ENCODE measurements at regions not wholly inside any gene's neighbourhood (a gene's known extent, or its start where the extent isn't known, plus 50 kb on each side); places are given as distances from the start of the nearest gene placed in this dataset.

DNA sequence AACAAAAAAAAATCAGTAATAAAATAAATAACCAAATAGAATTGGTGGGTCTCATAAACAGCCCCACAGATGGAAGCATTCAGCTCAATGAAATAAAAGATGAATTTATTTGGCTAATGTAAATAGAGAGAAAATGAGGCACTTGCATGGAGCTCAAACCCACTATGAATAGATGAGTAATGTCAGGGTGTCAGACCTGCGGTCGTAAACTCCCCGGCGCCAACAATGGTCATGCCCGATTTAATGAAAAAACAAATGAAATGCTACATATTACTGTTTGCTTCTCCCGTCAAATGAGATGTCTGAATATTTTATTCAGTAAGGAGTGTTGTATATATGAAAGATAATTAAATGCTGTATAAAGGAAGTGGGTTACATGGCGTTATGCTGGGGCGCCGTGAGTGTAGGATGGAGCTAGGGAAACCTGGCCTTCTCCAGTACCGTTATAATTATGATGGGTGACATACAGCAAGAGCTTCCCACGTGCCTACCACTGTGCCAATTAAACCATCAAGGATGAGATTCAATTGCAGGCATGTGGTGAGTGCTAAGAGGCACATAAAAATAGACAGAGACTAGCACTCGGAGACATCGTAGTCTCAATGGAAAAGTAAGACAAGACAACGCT, 648.1 kb downstream of the BCL11B start:
- no peaks in the 10 kb centered on the region for H3K27me3 ChIP-seq (ENCODE audit: insufficient read depth, poor library complexity, severe bottlenecking)
- no peaks in the 10 kb centered on the region for H3K36me3 ChIP-seq (ENCODE audit: low read depth)
- TF ChIP-seq, protein P1, sequence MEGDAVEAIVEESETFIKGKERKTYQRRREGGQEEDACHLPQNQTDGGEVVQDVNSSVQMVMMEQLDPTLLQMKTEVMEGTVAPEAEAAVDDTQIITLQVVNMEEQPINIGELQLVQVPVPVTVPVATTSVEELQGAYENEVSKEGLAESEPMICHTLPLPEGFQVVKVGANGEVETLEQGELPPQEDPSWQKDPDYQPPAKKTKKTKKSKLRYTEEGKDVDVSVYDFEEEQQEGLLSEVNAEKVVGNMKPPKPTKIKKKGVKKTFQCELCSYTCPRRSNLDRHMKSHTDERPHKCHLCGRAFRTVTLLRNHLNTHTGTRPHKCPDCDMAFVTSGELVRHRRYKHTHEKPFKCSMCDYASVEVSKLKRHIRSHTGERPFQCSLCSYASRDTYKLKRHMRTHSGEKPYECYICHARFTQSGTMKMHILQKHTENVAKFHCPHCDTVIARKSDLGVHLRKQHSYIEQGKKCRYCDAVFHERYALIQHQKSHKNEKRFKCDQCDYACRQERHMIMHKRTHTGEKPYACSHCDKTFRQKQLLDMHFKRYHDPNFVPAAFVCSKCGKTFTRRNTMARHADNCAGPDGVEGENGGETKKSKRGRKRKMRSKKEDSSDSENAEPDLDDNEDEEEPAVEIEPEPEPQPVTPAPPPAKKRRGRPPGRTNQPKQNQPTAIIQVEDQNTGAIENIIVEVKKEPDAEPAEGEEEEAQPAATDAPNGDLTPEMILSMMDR (IDR thresholded peaks at IDR 0.05; ENCODE audit: poor library complexity, severe bottlenecking) = no peak
- H3K9me3 ChIP-seq (ENCODE audit: severe bottlenecking) = no peaks in the 10 kb centered on the region
- no peak overlapping the region for H3K4me3 ChIP-seq (ENCODE audit: severe bottlenecking)
- no peak overlapping the region for H3K27ac ChIP-seq (ENCODE audit: poor library complexity, severe bottlenecking)
- peaks cover 18% of the 10 kb centered on the region for H3K4me1 ChIP-seq (ENCODE audit: insufficient read depth, poor library complexity, severe bottlenecking)
- ATAC-seq (ENCODE audit: low read depth) (no peak), DNase-seq (ENCODE audit: low spot score) (no peak)

DNA sequence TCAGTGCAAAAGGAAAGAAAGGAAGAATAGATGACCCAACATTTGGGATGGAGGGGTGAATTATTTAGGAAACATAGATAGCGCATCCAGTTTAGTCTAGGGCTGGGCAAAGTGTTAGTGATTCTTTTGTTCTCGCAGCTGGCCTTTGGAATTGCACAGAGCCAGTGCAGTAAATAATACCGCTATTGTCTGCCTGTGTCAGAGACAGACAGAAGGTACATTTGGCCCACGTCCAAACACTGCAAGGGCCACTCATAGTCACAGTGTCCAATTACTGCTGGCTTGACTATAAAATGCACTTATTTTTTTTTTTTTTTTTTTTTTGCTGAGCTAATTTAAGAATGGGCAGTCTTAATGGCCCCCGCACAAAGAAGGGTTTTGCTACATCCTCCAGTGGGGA, 638.6 kb downstream of the BCL11B start:
- no peak overlapping the region for H3K4me3 ChIP-seq (ENCODE audit: severe bottlenecking)
- H3K9me3 ChIP-seq (ENCODE audit: severe bottlenecking) = no peaks in the 10 kb centered on the region
- H3K36me3 ChIP-seq (ENCODE audit: low read depth) = no peaks in the 10 kb centered on the region
- peaks cover 2% of the 10 kb centered on the region for H3K4me1 ChIP-seq (ENCODE audit: insufficient read depth, poor library complexity, severe bottlenecking)
- ATAC-seq (ENCODE audit: low read depth) = peak; percentile 69; the same call in 2 of the 3 replicates
- TF ChIP-seq, protein P1 (IDR thresholded peaks at IDR 0.05; ENCODE audit: poor library complexity, severe bottlenecking) = no peak
- DNase-seq (ENCODE audit: low spot score) = no peak
- H3K27me3 ChIP-seq (ENCODE audit: insufficient read depth, poor library complexity, severe bottlenecking) = no peaks in the 10 kb centered on the region
- H3K27ac ChIP-seq (ENCODE audit: poor library complexity, severe bottlenecking) = no peak overlapping the region

DNA sequence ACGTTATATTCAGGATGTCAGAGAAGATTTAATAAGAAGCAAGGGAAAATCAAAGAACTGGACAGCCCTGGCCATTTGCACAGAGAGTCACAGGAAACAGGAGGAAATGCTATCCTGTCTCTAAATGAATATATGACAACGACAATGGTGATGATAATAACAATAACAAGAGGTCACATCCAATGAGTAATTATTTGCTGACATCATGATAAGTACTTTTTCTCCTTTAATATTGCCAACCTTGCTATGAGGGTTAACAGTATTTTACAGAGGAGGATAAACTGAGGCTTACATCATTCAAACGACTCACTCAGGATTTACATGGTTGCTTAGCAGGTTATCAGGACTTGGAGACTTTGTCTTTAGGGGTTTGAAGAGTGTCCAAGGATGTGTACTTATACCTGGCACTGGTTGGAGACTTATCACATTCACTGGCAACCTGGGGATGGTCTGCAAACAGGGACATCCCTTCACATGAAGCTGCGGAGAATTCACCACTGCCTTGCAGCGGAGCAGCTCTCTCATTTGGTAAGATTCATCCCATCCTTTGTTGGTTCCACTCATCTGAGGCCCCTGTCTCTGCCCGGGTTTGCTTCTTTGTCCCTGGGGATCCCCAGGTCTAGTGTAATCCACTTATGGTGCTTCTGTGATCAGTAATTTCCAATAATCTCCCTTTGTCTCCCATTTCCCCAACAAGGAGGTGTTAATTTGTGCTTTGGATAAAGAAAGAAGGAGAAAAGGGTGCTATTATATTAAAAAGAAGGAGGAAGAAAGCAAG, 637.8 kb downstream of the BCL11B start:
- no peak for DNase-seq (ENCODE audit: low spot score)
- Histone ChIP-seq H3K27ac (ENCODE audit: poor library complexity, severe bottlenecking) (no peak overlapping the region), H3K9me3 (ENCODE audit: severe bottlenecking) (no peaks in the 10 kb centered on the region), H3K36me3 (ENCODE audit: low read depth) (no peaks in the 10 kb centered on the region), H3K4me1 (ENCODE audit: insufficient read depth, poor library complexity, severe bottlenecking) (peaks cover 2% of the 10 kb centered on the region), H3K27me3 (ENCODE audit: insufficient read depth, poor library complexity, severe bottlenecking) (no peaks in the 10 kb centered on the region), H3K4me3 (ENCODE audit: severe bottlenecking) (no peak overlapping the region)
- TF ChIP-seq, protein P1 (IDR thresholded peaks at IDR 0.05; ENCODE audit: poor library complexity, severe bottlenecking) = no peak
- no peak for ATAC-seq (ENCODE audit: low read depth)

DNA sequence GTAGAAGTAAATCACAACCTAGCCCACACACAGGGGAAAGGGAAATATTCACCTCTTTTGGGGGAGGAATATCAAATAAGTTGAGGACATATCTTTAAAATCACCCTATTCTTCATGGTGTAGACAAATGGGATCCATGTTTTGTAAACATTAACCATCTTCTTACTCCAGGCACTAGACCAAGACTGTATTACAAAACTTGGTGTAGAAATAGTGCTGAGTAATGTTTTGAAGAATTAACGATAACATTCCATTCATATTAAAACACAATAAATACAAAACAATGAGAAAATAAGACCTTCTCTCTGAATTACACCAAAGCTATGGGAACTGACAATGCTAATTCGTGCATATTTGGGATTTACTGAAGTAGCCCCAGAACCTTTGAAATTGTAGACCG, 633.6 kb downstream of the BCL11B start:
- Histone ChIP-seq H3K27ac (ENCODE audit: poor library complexity, severe bottlenecking) (no peak overlapping the region), H3K9me3 (ENCODE audit: severe bottlenecking) (no peaks in the 10 kb centered on the region), H3K27me3 (ENCODE audit: insufficient read depth, poor library complexity, severe bottlenecking) (no peaks in the 10 kb centered on the region), H3K4me3 (ENCODE audit: severe bottlenecking) (no peak overlapping the region), H3K4me1 (ENCODE audit: insufficient read depth, poor library complexity, severe bottlenecking) (no peaks in the 10 kb centered on the region), H3K36me3 (ENCODE audit: low read depth) (no peaks in the 10 kb centered on the region)
- DNase-seq (ENCODE audit: low spot score) = no peak
- TF ChIP-seq, protein P1 (IDR thresholded peaks at IDR 0.05; ENCODE audit: poor library complexity, severe bottlenecking) = no peak
- no peak for ATAC-seq (ENCODE audit: low read depth)

DNA sequence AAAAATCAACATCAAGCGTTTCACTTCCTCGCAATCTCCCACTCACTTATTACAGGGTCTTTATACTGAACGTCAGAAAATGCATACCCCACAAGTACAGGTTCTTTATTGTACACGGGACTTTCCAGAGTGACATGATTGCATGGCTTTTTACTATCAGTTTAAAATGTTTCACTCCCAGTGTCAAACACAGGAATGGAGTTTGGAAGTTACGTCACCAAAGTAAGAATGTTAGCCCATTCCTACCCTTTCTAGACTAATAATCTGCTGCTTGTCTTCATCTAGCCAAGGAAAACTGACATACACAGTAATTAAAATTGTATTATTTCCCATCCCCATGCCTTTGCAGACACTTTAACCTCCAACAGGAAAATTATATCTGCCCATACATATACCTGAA, 624.2 kb downstream of the BCL11B start:
- no peaks in the 10 kb centered on the region for H3K36me3 ChIP-seq (ENCODE audit: low read depth)
- H3K27ac ChIP-seq (ENCODE audit: poor library complexity, severe bottlenecking) = no peak overlapping the region
- ATAC-seq (ENCODE audit: low read depth) = no peak
- no peaks in the 10 kb centered on the region for H3K9me3 ChIP-seq (ENCODE audit: severe bottlenecking)
- H3K27me3 ChIP-seq (ENCODE audit: insufficient read depth, poor library complexity, severe bottlenecking) = no peaks in the 10 kb centered on the region
- DNase-seq (ENCODE audit: low spot score) = no peak
- TF ChIP-seq, protein P1 (IDR thresholded peaks at IDR 0.05; ENCODE audit: poor library complexity, severe bottlenecking) = no peak
- H3K4me3 ChIP-seq (ENCODE audit: severe bottlenecking) = no peak overlapping the region
- H3K4me1 ChIP-seq (ENCODE audit: insufficient read depth, poor library complexity, severe bottlenecking) = no peaks in the 10 kb centered on the region

Measured in RWPE2 (cell line).